Astrocyte (in vitro differentiated cells and primary cell): ENCODE measurements at regions not wholly inside any gene's neighbourhood (a gene's known extent, or its start where the extent isn't known, plus 50 kb on each side); places are given as distances from the start of the nearest gene placed in this dataset.
A peak's percentile ranks its signal among the peaks of the same experiment; 100 is the strongest.

Experiments
- DNase-seq: peaks from one replicate; pipeline ENCODE4 v3.0.0-alpha.2; 2010; ENCODE audit warnings: low read depth
- FAIRE-seq: peaks from 2 replicates; lab custom pipeline; 2011; peaks lifted over from hg19 to GRCh38; lab: Jason Lieb, UNC
- H2AFZ ChIP-seq: 2 replicates; pipeline ENCODE4 v1.6.0; 2012; ENCODE audit warnings: low read depth, low read length, inconsistent platforms
- H3K27ac ChIP-seq: 2 replicates; pipeline ENCODE4 v1.5.1; 2011; ENCODE audit warnings: low read depth, low read length, inconsistent platforms
- H3K27me3 ChIP-seq: 2 replicates; pipeline ENCODE4 v1.6.0; 2011; ENCODE audit warnings: low read length, inconsistent platforms; ENCODE audit not compliant: insufficient read depth
- H3K36me3 ChIP-seq: 2 replicates; pipeline ENCODE4 v1.5.1; 2011; ENCODE audit warnings: low read length, inconsistent platforms; ENCODE audit not compliant: insufficient read depth
- H3K4me1 ChIP-seq: 2 replicates; pipeline ENCODE4 v1.5.1; 2011; ENCODE audit warnings: low read length, inconsistent platforms; ENCODE audit not compliant: insufficient read depth
- H3K4me2 ChIP-seq: 2 replicates; pipeline ENCODE4 v1.6.0; 2012; ENCODE audit warnings: low read length, inconsistent platforms
- H3K4me3 ChIP-seq: 2 replicates; pipeline ENCODE4 v1.5.1; 2011; ENCODE audit warnings: low read depth, mild to moderate bottlenecking, low read length, inconsistent platforms; ENCODE audit not compliant: insufficient read depth
- H3K79me2 ChIP-seq: 2 replicates; pipeline ENCODE4 v1.6.0; 2012; ENCODE audit warnings: mild to moderate bottlenecking, low read length, inconsistent platforms; ENCODE audit not compliant: insufficient read depth
- H3K9ac ChIP-seq: 2 replicates; pipeline ENCODE4 v1.6.0; 2012; ENCODE audit warnings: mild to moderate bottlenecking, low read length, inconsistent platforms
- H3K9me3 ChIP-seq: 2 replicates; pipeline ENCODE4 v1.5.1; 2012; ENCODE audit warnings: low read depth, mild to moderate bottlenecking, low read length, inconsistent platforms; ENCODE audit not compliant: insufficient read depth
- H4K20me1 ChIP-seq: 2 replicates; pipeline ENCODE4 v1.6.0; 2012; ENCODE audit warnings: low read length, inconsistent platforms; ENCODE audit not compliant: insufficient read depth
- H3K27ac Mint-ChIP-seq: one replicate; pipeline ENCODE4 v1.8.0; 2021; ENCODE audit warnings: mild to moderate bottlenecking, mixed read lengths; ENCODE audit not compliant: unreplicated experiment
- H3K27me3 Mint-ChIP-seq: one replicate; pipeline ENCODE4 v1.8.0; 2021; ENCODE audit warnings: low read depth, mixed read lengths; ENCODE audit not compliant: unreplicated experiment
- H3K36me3 Mint-ChIP-seq: one replicate; pipeline ENCODE4 v1.8.0; 2021; ENCODE audit warnings: low read depth, mixed read lengths; ENCODE audit not compliant: unreplicated experiment
- H3K4me1 Mint-ChIP-seq: one replicate; pipeline ENCODE4 v1.8.0; 2021; ENCODE audit warnings: low read depth, mixed read lengths; ENCODE audit not compliant: unreplicated experiment
- H3K4me3 Mint-ChIP-seq: one replicate; pipeline ENCODE4 v1.8.0; 2021; ENCODE audit warnings: mild to moderate bottlenecking, moderate library complexity, mixed read lengths; ENCODE audit not compliant: unreplicated experiment
- H3K9me3 Mint-ChIP-seq: one replicate; pipeline ENCODE4 v1.8.0; 2021; ENCODE audit warnings: mild to moderate bottlenecking, mixed read lengths; ENCODE audit not compliant: unreplicated experiment
- CTCF ChIP-seq: IDR thresholded peaks from 2 replicates; pipeline ENCODE4 v1.5.1; 2011; ENCODE audit warnings: low read depth, mild to moderate bottlenecking, inconsistent platforms, low read length, moderate library complexity; ENCODE audit not compliant: insufficient read depth
- EZH2 ChIP-seq: IDR thresholded peaks from 2 replicates; pipeline ENCODE4 v1.6.1; 2012; ENCODE audit warnings: mild to moderate bottlenecking, low read length, inconsistent platforms; ENCODE audit not compliant: insufficient read depth

- H3K4me3 Mint-ChIP-seq = no peak overlapping the region
- Histone ChIP-seq H3K9me3 (no peaks in the 10 kb centered on the region), H3K27ac (no peak overlapping the region), H3K4me2 (no peak overlapping the region), H3K4me1 (no peaks in the 10 kb centered on the region), H2AFZ (no peak overlapping the region), H3K9ac (no peak overlapping the region), H4K20me1 (no peaks in the 10 kb centered on the region), H3K36me3 (no peaks in the 10 kb centered on the region), H3K27me3 (no peaks in the 10 kb centered on the region), H3K79me2 (no peaks in the 10 kb centered on the region), H3K4me3 (no peak overlapping the region)
- no peaks in the 10 kb centered on the region for H3K36me3 Mint-ChIP-seq
- H3K9me3 Mint-ChIP-seq = peaks cover 2% of the 10 kb centered on the region
- no peak for FAIRE-seq
- TF ChIP-seq EZH2 = no peak
- TF ChIP-seq CTCF = no peak
- no peak overlapping the region for H3K27ac Mint-ChIP-seq
- peak; percentile 10 for DNase-seq
- no peaks in the 10 kb centered on the region for H3K27me3 Mint-ChIP-seq
- H3K4me1 Mint-ChIP-seq = no peaks in the 10 kb centered on the region
Observed at GRCh38 chr1:188615321-188615720, 1786.6 kb downstream of the PLA2G4A start.

- no peaks in the 10 kb centered on the region for H3K9me3 Mint-ChIP-seq
- TF ChIP-seq CTCF (no peak), EZH2 (no peak)
Observed at GRCh38 chr1:188620236-188620635, 1791.5 kb downstream of the PLA2G4A start.

DNA sequence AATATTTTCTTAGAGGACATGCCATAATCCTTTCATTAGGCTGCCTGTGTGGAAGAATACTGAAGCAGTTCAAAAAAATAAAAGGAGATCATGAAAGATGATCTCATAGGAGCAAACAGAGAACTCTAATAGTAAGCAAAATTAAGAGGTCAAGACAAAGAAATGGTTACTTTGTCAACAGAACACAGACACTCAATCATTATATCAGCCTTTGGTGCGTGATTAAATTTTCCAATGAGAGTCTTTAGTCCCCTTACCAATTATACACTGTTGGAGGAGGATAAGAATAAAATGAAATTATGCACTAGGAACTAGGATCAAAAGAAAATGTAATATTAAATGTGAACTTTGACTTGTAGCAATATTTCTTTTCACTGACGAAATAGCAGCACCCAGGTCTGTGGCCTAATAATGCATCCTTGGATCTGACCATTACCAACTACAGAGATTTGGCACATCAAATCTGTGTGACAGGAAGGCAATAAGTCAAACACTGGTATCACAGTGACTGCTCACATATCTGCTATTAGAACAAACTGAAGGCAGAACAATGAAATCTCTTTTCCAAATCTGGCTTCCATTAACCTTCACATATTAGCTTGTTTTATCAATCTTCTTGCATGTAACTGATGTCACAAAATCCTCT, 1812.9 kb downstream of the PLA2G4A start:
- H3K9me3 Mint-ChIP-seq = no peaks in the 10 kb centered on the region
- no peaks in the 10 kb centered on the region for H3K27me3 Mint-ChIP-seq
- no peak overlapping the region for H3K9ac ChIP-seq
- H3K9me3 ChIP-seq = no peaks in the 10 kb centered on the region
- H3K27ac ChIP-seq = no peak overlapping the region
- H3K4me3 ChIP-seq = no peak overlapping the region
- DNase-seq (no peak), FAIRE-seq (no peak)
- no peaks in the 10 kb centered on the region for H3K4me1 Mint-ChIP-seq
- H2AFZ ChIP-seq = no peak overlapping the region
- no peaks in the 10 kb centered on the region for H3K4me1 ChIP-seq
- H3K36me3 ChIP-seq = no peaks in the 10 kb centered on the region
- H3K27ac Mint-ChIP-seq = no peak overlapping the region
- H4K20me1 ChIP-seq = no peaks in the 10 kb centered on the region
- TF ChIP-seq EZH2 = no peak
- no peak for TF ChIP-seq CTCF
- H3K79me2 ChIP-seq = no peaks in the 10 kb centered on the region
- no peaks in the 10 kb centered on the region for H3K27me3 ChIP-seq
- H3K4me2 ChIP-seq = no peak overlapping the region
- no peaks in the 10 kb centered on the region for H3K36me3 Mint-ChIP-seq
- H3K4me3 Mint-ChIP-seq = no peak overlapping the region

More at GRCh38 chr1:188620236-188620635, 1791.5 kb downstream of the PLA2G4A start:
- no peaks in the 10 kb centered on the region for H3K27me3 Mint-ChIP-seq
- H3K4me3 Mint-ChIP-seq = no peak overlapping the region
- Histone ChIP-seq H3K9ac (no peak overlapping the region), H3K4me1 (no peaks in the 10 kb centered on the region), H2AFZ (no peak overlapping the region), H3K36me3 (no peaks in the 10 kb centered on the region), H3K79me2 (no peaks in the 10 kb centered on the region), H3K27me3 (no peaks in the 10 kb centered on the region), H3K27ac (no peak overlapping the region), H3K9me3 (no peaks in the 10 kb centered on the region), H4K20me1 (no peaks in the 10 kb centered on the region), H3K4me3 (no peak overlapping the region), H3K4me2 (no peak overlapping the region)
- no peak for DNase-seq
- H3K27ac Mint-ChIP-seq = no peak overlapping the region
- no peak for FAIRE-seq
- H3K4me1 Mint-ChIP-seq = no peaks in the 10 kb centered on the region
- no peaks in the 10 kb centered on the region for H3K36me3 Mint-ChIP-seq
